Activated T-cell treated with anti-CD3 and anti-CD28 coated beads for 4 hours (primary cell): ENCODE measurements at regions not wholly inside any gene's neighbourhood (a gene's known extent, or its start where the extent isn't known, plus 50 kb on each side); places are given as distances from the start of the nearest gene placed in this dataset.
"Not testable (repeated sequence)": the region's sequence is repeated elsewhere in the genome, so short reads cannot be mapped to it uniquely, and the experiment has no call there.

ENCODE experiments used
- DNase-seq: peaks from one replicate; pipeline ENCODE4 v3.0.0-alpha.2; 2020

DNA sequence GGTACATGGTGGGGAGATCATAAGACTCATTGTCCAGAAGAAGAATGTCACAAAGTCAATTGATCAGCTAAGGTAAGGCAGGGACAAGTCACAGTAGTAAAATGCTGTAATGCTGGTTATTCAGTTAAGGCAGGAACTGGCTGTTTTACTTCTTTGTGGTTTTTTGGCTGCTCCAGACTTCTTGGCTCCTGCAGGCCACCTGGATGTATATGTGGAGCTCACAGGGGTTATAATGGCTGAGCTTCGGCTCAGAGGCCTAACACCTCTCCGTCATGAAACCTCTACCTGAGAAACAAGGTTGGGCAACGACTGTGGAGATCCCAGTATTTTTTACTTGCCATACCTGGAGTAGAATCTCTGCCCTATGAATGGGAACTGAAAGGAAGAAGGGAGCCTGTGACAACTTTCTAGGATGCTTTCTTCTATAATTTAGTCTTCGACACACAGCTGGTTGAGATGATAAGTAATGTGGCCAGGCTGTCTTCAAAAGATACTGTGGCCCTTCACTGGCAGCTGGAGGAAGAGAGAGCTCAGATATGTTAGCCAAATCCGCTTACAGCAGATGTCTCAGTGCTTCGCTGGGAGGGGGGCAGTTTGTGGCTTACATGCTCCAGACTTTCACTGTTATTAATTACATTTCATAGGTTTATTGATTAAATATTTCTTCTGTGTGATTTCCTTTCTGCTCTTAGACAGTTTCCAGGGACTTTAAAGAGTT is 887.8 kb downstream of the IGSF11 start:
- DNase-seq: no peak

DNA sequence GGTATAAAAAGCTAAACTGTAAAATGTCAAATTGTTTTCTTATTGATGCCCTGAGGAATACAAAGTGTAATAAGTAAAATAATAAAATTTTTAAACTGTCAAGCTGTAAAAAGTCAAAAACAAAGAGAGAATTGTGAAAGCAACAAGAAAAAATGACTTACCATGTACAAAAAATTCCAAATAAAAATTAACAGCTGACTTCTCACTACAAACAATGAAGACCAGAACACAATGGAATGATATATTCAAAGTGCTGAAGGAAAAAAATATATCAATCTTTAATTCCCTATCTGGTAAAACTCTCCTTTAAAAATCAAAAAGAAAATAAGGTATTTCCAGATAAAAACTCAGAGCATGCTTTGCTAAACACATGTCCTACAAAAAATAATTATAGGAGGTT is 883.5 kb downstream of the IGSF11 start:
- DNase-seq: no peak

DNA sequence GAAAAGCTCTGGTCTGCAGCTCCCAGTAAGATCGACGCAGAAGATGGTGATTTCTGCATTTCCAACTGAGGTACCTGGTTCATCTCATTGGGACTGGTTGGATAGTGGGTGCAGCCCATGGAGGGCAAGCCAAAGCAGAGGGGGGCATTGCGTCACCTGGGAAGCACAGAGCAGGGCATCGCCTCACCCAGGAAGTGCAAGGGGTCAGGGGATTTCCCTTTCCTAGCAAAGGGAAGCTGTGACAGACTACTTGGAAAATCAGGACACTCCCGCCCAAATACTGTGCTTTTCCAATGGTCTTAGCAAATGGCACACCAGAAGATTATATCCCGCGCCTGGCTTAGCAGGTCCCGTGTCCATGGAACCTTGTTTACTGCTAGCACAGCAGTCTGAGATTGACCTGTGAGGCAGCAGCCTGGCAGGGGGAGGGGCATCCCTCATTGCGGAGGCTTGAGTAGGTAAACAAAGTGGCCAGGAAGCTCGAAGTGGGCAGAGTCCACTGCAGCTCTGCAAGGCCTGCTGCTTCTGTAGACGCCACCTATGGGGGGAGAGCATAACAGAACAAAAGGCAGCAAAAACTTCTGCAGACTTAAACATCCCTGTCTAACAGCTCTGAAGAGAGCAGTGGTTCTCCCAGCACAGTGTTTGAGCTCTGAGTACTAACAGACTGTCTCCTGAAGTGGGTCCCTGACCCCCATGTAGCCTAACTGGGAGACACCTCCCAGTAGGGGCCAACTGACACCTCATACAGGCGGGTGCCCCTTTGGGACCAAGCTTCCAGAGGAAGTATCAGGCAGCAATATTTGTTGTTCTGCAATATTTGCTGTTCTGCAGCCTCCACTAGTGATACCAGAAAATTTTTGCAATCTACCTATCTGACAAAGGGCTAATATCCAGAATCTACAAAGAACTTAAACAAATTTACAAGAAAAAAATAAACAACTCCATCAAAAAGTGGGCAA is 871.7 kb downstream of the IGSF11 start:
- DNase-seq: not testable (repeated sequence)

- DNase-seq: no peak
Measured at GRCh38 chr3:118165413-118165812, 869.2 kb downstream of the IGSF11 start.

DNA sequence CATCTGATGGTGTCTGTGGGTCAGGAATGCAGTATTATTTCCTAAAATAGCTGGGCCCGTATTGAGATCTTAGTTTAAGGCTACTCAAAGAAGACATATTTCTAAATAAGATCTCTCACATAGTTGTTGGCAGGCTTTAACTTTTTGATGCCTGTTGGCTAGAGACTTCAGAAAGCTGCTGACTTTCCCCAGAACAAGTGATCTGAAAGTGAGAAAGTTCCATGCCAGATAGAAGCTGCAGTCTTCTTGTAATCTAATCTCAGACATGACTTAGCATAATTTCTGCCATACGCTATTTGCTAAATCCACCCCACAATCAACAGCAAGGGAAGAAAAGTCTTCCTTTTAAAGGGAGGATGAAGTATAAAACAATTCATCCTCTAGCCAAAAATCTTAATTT is 867.1 kb downstream of the IGSF11 start:
- no peak for DNase-seq

- no peak for DNase-seq
Measured at GRCh38 chr3:118168175-118168574, 866.5 kb downstream of the IGSF11 start.

- DNase-seq: no peak
Measured at GRCh38 chr3:118171236-118171852, 863.3 kb downstream of the IGSF11 start.

- DNase-seq: no peak
Measured at GRCh38 chr3:118180853-118181252, 853.8 kb downstream of the IGSF11 start.

- no peak for DNase-seq
Measured at GRCh38 chr3:118181274-118181673, 853.4 kb downstream of the IGSF11 start.

DNA sequence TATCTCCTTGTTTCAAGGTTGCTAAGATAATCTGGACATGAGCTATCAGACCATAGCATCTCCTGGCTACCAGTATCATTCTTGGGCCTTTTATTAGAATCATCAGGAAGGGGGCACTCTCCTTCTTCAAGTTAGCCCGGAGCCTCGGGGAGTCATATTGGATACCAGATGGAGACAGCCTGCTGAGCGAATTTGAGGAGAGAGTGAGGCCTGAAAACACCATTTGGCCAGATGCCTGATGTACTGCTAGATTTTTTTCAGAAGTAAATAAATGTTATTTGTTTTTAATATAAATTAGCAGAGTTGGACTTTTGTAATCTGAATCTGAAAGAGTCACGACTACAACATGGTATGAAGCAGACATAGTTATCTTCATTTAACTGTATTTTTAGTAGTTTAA is 848.6 kb downstream of the IGSF11 start:
- no peak for DNase-seq

- no peak for DNase-seq
Measured at GRCh38 chr3:118187221-118187620, 847.4 kb downstream of the IGSF11 start.

- DNase-seq: no peak
Measured at GRCh38 chr3:118196183-118196582, 838.5 kb downstream of the IGSF11 start.

DNA sequence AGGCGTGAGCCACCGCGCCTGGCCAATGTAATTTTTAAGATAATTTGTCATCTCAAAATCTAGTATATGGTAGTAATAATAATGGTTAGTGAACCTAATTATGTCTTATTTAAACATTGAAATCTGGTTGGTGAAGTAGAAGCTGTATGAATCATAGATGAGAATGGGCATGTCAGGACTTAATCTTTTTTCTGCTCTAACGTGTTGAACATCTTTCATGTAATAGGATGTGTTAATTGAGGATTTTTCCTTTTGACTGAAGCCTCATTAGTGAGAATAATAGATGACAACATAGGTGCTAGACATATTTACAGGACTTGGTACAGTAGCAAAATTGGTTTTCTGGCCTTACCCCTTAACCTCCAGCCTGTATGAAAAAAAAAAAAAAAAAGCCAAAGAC is 835.6 kb downstream of the IGSF11 start:
- DNase-seq: no peak

GRCh38 chr3:118204052-118204656 is 830.5 kb downstream of the IGSF11 start:
- no peak for DNase-seq

DNA sequence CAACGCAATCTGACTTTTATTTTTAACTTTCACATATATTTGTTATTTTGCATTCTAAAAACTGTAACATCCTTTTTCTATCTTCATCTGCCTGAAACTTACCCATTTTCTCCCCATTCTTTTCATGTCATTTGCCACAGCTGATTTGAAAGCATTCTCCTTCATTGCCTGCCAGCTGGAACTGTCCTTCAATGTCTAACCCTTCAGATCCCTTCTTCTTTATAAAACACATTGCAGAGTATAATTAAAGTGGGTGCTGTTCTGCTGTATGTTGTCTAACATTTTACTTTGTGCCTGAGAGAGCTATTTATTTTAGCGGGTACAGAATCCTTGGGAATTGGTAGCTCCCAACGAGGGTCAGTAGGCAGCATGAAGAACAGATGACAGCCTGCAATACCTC is 827.4 kb downstream of the IGSF11 start:
- no peak for DNase-seq

GRCh38 chr3:118208642-118209041 is 826.0 kb downstream of the IGSF11 start:
- no peak for DNase-seq

DNA sequence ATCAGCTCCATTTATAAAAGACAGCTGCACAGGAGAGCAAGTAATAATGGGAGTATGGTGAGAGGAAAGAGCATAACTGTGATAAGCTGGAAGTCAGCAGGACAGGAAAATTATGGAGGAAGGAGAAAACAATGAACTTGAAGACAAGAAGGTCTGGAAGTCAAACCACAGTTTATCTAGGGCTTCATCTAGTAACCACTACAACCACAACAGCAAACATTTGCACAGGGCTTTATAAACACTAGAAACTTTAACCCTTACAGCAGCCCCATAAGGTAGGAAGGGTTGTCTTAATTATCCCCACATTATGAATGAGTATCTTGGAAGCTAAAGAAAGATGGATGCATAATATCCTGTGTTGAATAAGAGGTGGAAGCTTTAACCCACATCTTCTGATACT is 820.8 kb downstream of the IGSF11 start:
- no peak for DNase-seq

- DNase-seq: no peak
Measured at GRCh38 chr3:118226206-118226605, 808.4 kb downstream of the IGSF11 start.

DNA sequence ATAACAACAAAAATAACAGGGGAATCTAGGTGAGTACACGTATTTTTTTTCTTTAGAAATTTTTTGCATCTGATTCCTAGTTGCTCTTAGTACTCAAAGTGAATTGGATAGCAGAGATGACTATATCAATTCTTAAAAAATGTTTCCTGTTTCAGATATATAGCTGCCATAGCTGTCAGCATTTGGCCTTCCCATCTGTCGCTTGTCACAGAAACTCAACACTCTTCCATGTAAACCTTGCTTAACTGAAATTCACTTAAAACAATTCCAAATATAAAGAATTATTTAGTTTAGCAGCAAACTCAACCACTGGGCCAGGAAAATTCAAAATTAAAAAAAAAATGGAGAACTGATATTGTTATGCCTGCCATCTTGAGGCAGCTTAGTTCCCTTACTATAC is 807.5 kb downstream of the IGSF11 start:
- no peak for DNase-seq

GRCh38 chr3:118228151-118228550 is 806.5 kb downstream of the IGSF11 start:
- no peak for DNase-seq

- DNase-seq: no peak
Measured at GRCh38 chr3:118229196-118229595, 805.5 kb downstream of the IGSF11 start.

DNA sequence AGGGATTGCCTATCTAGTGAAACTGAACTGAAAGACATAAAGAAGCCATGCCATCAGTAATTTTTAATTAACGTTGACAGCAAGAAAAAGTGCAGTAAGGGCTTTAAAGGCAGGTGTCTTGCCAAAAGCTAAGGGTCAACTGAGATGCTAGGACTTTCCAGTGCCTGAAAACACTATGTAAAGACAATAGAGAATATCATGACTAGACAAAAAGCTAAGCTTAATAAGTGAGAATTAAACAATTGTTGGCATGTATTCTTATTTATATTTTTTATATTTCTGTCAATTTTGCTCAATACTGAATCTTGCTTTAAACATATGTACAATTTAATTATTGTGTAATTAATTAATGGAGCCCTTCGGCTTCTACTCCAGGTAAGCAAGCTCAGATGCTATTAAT is 803.1 kb downstream of the IGSF11 start:
- DNase-seq: no peak

- DNase-seq: no peak
Measured at GRCh38 chr3:118239253-118239652, 795.4 kb downstream of the IGSF11 start.
